Keratinocyte (primary cell): ENCODE measurements at regions not wholly inside any gene's neighbourhood (a gene's known extent, or its start where the extent isn't known, plus 50 kb on each side); places are given as distances from the start of the nearest gene placed in this dataset.

Experiments used
- CTCF ChIP-seq, 3 experiments: IDR thresholded peaks in 1 of 3; conservative IDR thresholded peaks in 1 of 3; optimal IDR thresholded peaks in 1 of 3; 2 replicates in 2 of 3; 3 replicates in 1 of 3; pipeline versions ENCODE3 to v1.5.1; 2011; ENCODE audit warnings: low read length in 3 of 3, mild to moderate bottlenecking in 3 of 3, moderate library complexity in 2 of 3, control low read depth in 1 of 3, inconsistent platforms in 1 of 3; ENCODE audit not compliant: insufficient read depth in 2 of 3; ENCODE audit errors: extremely low read depth in 1 of 3
- EZH2 ChIP-seq: IDR thresholded peaks from one replicate; pipeline ENCODE4 v1.6.1; 2012; ENCODE audit warnings: inconsistent platforms, mild to moderate bottlenecking, low read length, moderate library complexity

DNA sequence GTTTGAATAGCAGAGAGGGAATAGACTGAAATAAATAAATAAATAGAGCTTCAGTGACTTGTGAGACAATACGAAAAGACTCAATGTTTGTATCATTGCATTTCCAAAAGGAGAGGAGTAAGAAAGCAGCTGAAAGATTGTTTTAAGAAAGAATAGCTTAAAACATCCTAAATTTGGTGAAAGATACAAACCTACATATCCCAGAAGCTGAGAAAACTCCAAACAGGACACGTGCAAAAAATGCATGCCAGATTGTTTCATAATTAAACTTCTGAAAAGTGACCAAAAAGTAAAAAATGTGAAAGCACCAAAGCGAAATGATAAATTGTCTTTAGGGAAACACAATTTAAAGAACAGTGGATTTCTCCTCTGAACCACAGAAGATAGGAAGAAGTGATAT lies 711.0 kb downstream of the AACS start:
- TF ChIP-seq CTCF (optimal IDR thresholded peaks at IDR 0.05 in 1 of 3, IDR thresholded peaks at IDR 0.05 in 1 of 3, conservative IDR thresholded peaks at IDR 0.05 in 1 of 3; ENCODE audit: extremely low read depth in 1 of 3, insufficient read depth in 2 of 3, low read length in 3 of 3) (no peak), EZH2 (no peak)
